MCF 10A (cell line): ENCODE measurements at regions not wholly inside any gene's neighbourhood (a gene's known extent, or its start where the extent isn't known, plus 50 kb on each side); places are given as distances from the start of the nearest gene placed in this dataset.

Experiments
- BruUV-seq: library from RNA; stranded (reverse); fragments of 400-500 nt; replicated peaks from 2 replicates; lab custom pipeline; 2021; lab: Mats Ljungman, UMichigan
- CTCF ChIA-PET: fragments of 300-600 bp; sonication (Branson Sonifier 250); formaldehyde crosslinking; extraction: SDS; loops from one replicate; lab custom pipeline; 2021; ENCODE audit warnings: antibody characterized with exemption, inconsistent platforms; lab: Yijun Ruan, JAX
- POLR2A ChIA-PET: fragments of 300-600, 350-650 bp; sonication (Branson Sonifier 250); formaldehyde crosslinking; extraction: SDS; loops from one replicate; lab custom pipeline; 2020; ENCODE audit warnings: antibody characterized with exemption, inconsistent platforms; lab: Yijun Ruan, JAX
- DNase-seq: peaks from one replicate; pipeline ENCODE4 v3.0.0-alpha.2; 2018; ENCODE audit not compliant: unreplicated experiment
- H3K27ac Mint-ChIP-seq: one replicate; pipeline ENCODE4 v1.8.0; 2022; ENCODE audit warnings: mild to moderate bottlenecking, low read depth, mixed read lengths; ENCODE audit not compliant: unreplicated experiment
- H3K27me3 Mint-ChIP-seq: one replicate; pipeline ENCODE4 v1.8.0; 2022; ENCODE audit warnings: mixed read lengths; ENCODE audit not compliant: insufficient read depth, unreplicated experiment
- H3K36me3 Mint-ChIP-seq: one replicate; pipeline ENCODE4 v1.8.0; 2022; ENCODE audit warnings: mild to moderate bottlenecking, moderate library complexity, mixed read lengths; ENCODE audit not compliant: insufficient read depth, unreplicated experiment
- H3K4me1 Mint-ChIP-seq: one replicate; pipeline ENCODE4 v1.8.0; 2022; ENCODE audit warnings: mixed read lengths; ENCODE audit not compliant: insufficient read depth, unreplicated experiment
- H3K4me3 Mint-ChIP-seq: one replicate; pipeline ENCODE4 v1.8.0; 2022; ENCODE audit warnings: mild to moderate bottlenecking, moderate library complexity, mixed read lengths; ENCODE audit not compliant: unreplicated experiment
- H3K9me3 Mint-ChIP-seq: one replicate; pipeline ENCODE4 v1.8.0; 2022; ENCODE audit warnings: mixed read lengths; ENCODE audit not compliant: unreplicated experiment
- intact Hi-C: fragments of 100-400 bp; cut with micrococcal nuclease; formaldehyde crosslinking; loops from 2 replicates; pipeline ENCODE4 v1.14.1; 2022
- TF ChIP-seq, protein P1 (sequence below): fragments of 200-600 bp; IDR thresholded peaks from one replicate; pipeline ENCODE4 v1.8.0; 2022; ENCODE audit warnings: antibody characterized with exemption, mild to moderate bottlenecking; ENCODE audit not compliant: unreplicated experiment

DNA sequence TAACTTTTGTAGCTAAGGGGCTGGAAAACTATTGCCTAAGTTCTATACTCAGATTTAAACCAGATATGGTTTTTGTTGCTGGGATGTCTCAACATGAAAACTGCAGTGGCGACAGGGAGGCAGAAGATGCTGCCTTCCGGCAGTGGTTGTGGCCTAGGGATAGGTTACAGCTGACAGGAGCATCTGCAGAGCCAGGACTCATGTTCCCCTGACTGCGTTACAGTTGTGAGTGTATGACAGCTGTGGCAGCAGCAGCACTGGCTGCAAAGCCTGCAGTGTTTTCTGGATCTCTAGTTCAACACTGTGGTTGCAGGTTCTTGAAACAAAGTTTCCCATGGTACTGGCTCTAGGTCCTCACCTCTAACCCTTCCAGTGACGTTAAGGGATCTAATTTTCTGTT lies 498.8 kb upstream of the CDH18 start:
- H3K27me3 Mint-ChIP-seq, result no peaks in the 10 kb centered on the region
- ChIA-PET POLR2A (no interaction called here), CTCF (no interaction called here)
- DNase-seq, result no peak
- intact Hi-C loops, result no loop called here
- no peak overlapping the region for H3K27ac Mint-ChIP-seq
- H3K4me1 Mint-ChIP-seq, result no peaks in the 10 kb centered on the region
- no TSS peak for BruUV-seq
- H3K4me3 Mint-ChIP-seq, result no peak overlapping the region
- H3K9me3 Mint-ChIP-seq, result no peaks in the 10 kb centered on the region
- H3K36me3 Mint-ChIP-seq, result no peaks in the 10 kb centered on the region
- TF ChIP-seq, protein P1, sequence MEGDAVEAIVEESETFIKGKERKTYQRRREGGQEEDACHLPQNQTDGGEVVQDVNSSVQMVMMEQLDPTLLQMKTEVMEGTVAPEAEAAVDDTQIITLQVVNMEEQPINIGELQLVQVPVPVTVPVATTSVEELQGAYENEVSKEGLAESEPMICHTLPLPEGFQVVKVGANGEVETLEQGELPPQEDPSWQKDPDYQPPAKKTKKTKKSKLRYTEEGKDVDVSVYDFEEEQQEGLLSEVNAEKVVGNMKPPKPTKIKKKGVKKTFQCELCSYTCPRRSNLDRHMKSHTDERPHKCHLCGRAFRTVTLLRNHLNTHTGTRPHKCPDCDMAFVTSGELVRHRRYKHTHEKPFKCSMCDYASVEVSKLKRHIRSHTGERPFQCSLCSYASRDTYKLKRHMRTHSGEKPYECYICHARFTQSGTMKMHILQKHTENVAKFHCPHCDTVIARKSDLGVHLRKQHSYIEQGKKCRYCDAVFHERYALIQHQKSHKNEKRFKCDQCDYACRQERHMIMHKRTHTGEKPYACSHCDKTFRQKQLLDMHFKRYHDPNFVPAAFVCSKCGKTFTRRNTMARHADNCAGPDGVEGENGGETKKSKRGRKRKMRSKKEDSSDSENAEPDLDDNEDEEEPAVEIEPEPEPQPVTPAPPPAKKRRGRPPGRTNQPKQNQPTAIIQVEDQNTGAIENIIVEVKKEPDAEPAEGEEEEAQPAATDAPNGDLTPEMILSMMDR, result no peak

DNA sequence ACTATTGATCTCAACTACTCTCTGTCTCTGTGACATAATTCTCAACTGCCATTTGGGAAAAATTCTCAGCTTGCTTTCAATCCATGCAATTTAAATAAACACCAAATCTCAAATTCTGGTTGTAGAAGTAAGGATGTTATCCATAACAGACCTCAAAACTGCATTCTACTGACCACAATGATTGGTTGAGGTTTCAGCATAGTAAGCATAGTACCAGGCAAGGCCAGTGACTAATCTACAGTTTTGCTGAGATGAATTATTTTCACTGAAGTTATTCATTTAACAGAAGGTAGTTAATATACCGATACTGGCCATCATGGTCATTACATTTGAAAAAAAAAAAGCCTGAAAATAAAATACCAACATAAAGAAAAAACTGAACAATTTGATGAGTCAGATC lies 488.0 kb upstream of the CDH18 start:
- H3K27me3 Mint-ChIP-seq, result no peaks in the 10 kb centered on the region
- POLR2A ChIA-PET, result no interaction called here
- H3K9me3 Mint-ChIP-seq, result no peaks in the 10 kb centered on the region
- H3K27ac Mint-ChIP-seq, result no peak overlapping the region
- no peak for DNase-seq
- no peak overlapping the region for H3K4me3 Mint-ChIP-seq
- no peaks in the 10 kb centered on the region for H3K4me1 Mint-ChIP-seq
- intact Hi-C loops, result no loop called here
- TF ChIP-seq, protein P1, result no peak
- H3K36me3 Mint-ChIP-seq, result no peaks in the 10 kb centered on the region
- CTCF ChIA-PET, result no interaction called here
- no TSS peak for BruUV-seq

DNA sequence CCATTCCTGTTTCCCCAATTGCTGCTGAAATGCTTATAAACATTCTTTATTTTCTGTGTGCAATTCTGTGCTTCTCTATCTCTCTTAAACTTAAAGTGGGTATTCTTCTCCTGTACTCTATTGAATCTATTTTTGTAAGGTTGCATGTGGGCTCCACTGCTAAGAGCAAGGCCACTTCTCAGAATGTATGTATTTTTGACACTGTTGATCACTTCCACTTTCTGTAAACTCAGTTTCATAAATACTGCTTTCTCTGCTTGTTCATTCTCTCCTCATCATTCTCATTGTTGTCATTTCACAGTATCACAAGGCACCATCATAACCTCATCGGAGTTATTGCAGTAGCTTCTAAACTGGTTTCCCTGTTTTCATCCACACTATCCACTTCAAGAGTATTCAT lies 483.0 kb upstream of the CDH18 start:
- POLR2A ChIA-PET, result no interaction called here
- Mint-ChIP-seq H3K4me1 (no peaks in the 10 kb centered on the region), H3K27me3 (no peaks in the 10 kb centered on the region), H3K9me3 (no peaks in the 10 kb centered on the region), H3K36me3 (no peaks in the 10 kb centered on the region), H3K27ac (no peak overlapping the region), H3K4me3 (no peak overlapping the region)
- TF ChIP-seq, protein P1, result no peak
- BruUV-seq, result no TSS peak
- CTCF ChIA-PET, result interaction anchor here (0.6 to 0.7 kb wide), 4 partner anchors 529 to 1589 kb away, joined by 3 to 4 read pairs (median 3); no protein-coding TSS in a partner anchor
- intact Hi-C loops, result no loop called here
- DNase-seq, result no peak

DNA sequence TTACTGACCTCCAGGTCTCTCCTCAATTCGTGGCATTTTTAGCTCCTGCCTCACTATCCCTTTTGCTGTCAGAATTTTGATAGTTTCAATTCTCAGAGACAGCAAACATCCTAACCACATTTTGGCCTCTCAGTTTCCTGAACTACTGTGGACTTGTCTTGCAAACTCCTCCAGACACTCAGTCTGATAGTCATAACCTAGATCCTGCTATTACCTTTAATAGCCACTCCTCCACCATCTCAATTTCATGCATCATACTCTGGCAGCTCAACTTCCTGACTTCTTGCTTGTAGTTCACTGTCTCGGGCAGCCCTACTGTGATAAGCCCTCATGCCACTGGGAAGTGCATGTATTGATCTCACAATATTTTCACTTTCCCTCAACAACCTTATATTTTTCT lies 481.8 kb upstream of the CDH18 start:
- H3K4me3 Mint-ChIP-seq, result no peak overlapping the region
- no peak overlapping the region for H3K27ac Mint-ChIP-seq
- ChIA-PET POLR2A (interaction anchor here (0.8 kb wide), 1 partner anchor 14 kb away, joined by 4 read pairs; no protein-coding TSS in a partner anchor), CTCF (no interaction called here)
- no peaks in the 10 kb centered on the region for H3K9me3 Mint-ChIP-seq
- BruUV-seq, result no TSS peak
- no peak for DNase-seq
- H3K4me1 Mint-ChIP-seq, result no peaks in the 10 kb centered on the region
- H3K27me3 Mint-ChIP-seq, result no peaks in the 10 kb centered on the region
- H3K36me3 Mint-ChIP-seq, result no peaks in the 10 kb centered on the region
- TF ChIP-seq, protein P1, result no peak
- intact Hi-C loops, result no loop called here
